ENCODE measurements at regions not wholly inside any gene's neighbourhood (a gene's known extent, or its start where the extent isn't known, plus 50 kb on each side); places are given as distances from the start of the nearest gene placed in this dataset.
"Not testable (repeated sequence)": the region's sequence is repeated elsewhere in the genome, so short reads cannot be mapped to it uniquely, and the experiment has no call there.

DNA sequence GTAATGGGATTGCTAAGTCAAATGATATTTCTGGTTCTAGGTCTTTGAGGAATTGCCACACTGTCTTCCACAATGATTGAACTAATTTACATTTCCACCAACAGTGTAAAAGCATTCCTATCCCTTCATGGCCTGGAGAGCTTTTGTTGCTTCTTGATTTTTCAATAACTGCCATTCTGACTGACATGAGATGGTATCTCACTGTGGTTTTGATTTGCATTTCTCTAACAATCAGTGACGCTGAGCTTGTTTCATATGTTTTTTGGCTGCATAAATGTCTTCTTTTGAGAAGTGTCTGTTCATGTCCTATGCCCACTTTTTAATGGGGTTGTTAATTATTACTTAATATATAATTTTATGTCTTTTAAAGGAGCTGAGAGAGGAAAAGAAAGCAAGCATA is 177.7 kb upstream of the VLDLR start:
- TF ChIP-seq YY1 (IDR thresholded peaks at IDR 0.05; ENCODE audit: insufficient read depth, insufficient read length); ZNF274 (IDR thresholded peaks at IDR 0.05; ENCODE audit: low read depth, low read length); SUZ12 (IDR thresholded peaks at IDR 0.05; ENCODE audit: extremely low read depth, insufficient read depth, insufficient read length): not testable (repeated sequence)

All from NT2/D1 (cell line).